ENCODE measurements at regions not wholly inside any gene's neighbourhood (a gene's known extent, or its start where the extent isn't known, plus 50 kb on each side); places are given as distances from the start of the nearest gene placed in this dataset.

DNA sequence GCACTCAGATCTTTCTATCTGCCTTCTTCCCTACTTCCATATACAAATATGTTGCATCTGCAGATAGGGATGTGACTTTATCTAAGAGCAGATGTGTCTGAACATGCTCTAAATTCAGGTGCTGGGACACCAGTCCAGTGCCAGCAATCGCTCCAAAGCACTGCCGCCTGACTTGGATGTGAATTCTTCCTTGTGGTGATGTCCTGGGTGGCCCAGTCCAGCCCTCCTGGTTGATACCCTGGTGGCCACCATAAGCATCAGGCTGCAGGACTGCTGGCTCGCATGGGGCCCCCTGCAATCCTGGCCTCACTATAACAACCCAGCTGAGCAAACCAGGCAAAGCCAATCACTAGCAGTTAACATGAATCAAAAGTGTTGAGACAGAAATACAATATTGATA, 149.2 kb upstream of the PDE1C start:
- H3K9me3 Mint-ChIP-seq: no peaks in the 10 kb centered on the region
- H3K36me3 Mint-ChIP-seq (ENCODE audit: low read depth): no peaks in the 10 kb centered on the region
- no peaks in the 10 kb centered on the region for H3K4me1 Mint-ChIP-seq
- H3K27ac Mint-ChIP-seq: no peak overlapping the region
- peaks cover 44% of the 10 kb centered on the region for H3K27me3 Mint-ChIP-seq (ENCODE audit: low read depth)
- no peak overlapping the region for H3K4me3 Mint-ChIP-seq
- TF ChIP-seq, protein P1, sequence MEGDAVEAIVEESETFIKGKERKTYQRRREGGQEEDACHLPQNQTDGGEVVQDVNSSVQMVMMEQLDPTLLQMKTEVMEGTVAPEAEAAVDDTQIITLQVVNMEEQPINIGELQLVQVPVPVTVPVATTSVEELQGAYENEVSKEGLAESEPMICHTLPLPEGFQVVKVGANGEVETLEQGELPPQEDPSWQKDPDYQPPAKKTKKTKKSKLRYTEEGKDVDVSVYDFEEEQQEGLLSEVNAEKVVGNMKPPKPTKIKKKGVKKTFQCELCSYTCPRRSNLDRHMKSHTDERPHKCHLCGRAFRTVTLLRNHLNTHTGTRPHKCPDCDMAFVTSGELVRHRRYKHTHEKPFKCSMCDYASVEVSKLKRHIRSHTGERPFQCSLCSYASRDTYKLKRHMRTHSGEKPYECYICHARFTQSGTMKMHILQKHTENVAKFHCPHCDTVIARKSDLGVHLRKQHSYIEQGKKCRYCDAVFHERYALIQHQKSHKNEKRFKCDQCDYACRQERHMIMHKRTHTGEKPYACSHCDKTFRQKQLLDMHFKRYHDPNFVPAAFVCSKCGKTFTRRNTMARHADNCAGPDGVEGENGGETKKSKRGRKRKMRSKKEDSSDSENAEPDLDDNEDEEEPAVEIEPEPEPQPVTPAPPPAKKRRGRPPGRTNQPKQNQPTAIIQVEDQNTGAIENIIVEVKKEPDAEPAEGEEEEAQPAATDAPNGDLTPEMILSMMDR (IDR thresholded peaks at IDR 0.05; ENCODE audit: unreplicated experiment in 3 of 3): no peak

- H3K4me1 Mint-ChIP-seq: no peaks in the 10 kb centered on the region
- H3K9me3 Mint-ChIP-seq: no peaks in the 10 kb centered on the region
- peaks cover 42% of the 10 kb centered on the region for H3K27me3 Mint-ChIP-seq (ENCODE audit: low read depth)
- TF ChIP-seq, protein P1 (IDR thresholded peaks at IDR 0.05; ENCODE audit: unreplicated experiment in 3 of 3): no peak
- no peak overlapping the region for H3K4me3 Mint-ChIP-seq
- H3K27ac Mint-ChIP-seq: no peak overlapping the region
- H3K36me3 Mint-ChIP-seq (ENCODE audit: low read depth): no peaks in the 10 kb centered on the region
These were observed 148.6 kb upstream of the PDE1C start for GRCh38 chr7:32218741-32219288.

GRCh38 chr7:32218154-32218467, 147.9 kb upstream of the PDE1C start:
- H3K4me3 Mint-ChIP-seq: no peak overlapping the region
- H3K36me3 Mint-ChIP-seq (ENCODE audit: low read depth): no peaks in the 10 kb centered on the region
- H3K27ac Mint-ChIP-seq: no peak overlapping the region
- TF ChIP-seq, protein P1 (IDR thresholded peaks at IDR 0.05; ENCODE audit: unreplicated experiment in 3 of 3): no peak
- H3K9me3 Mint-ChIP-seq: no peaks in the 10 kb centered on the region
- H3K27me3 Mint-ChIP-seq (ENCODE audit: low read depth): peaks cover 35% of the 10 kb centered on the region
- no peaks in the 10 kb centered on the region for H3K4me1 Mint-ChIP-seq

DNA sequence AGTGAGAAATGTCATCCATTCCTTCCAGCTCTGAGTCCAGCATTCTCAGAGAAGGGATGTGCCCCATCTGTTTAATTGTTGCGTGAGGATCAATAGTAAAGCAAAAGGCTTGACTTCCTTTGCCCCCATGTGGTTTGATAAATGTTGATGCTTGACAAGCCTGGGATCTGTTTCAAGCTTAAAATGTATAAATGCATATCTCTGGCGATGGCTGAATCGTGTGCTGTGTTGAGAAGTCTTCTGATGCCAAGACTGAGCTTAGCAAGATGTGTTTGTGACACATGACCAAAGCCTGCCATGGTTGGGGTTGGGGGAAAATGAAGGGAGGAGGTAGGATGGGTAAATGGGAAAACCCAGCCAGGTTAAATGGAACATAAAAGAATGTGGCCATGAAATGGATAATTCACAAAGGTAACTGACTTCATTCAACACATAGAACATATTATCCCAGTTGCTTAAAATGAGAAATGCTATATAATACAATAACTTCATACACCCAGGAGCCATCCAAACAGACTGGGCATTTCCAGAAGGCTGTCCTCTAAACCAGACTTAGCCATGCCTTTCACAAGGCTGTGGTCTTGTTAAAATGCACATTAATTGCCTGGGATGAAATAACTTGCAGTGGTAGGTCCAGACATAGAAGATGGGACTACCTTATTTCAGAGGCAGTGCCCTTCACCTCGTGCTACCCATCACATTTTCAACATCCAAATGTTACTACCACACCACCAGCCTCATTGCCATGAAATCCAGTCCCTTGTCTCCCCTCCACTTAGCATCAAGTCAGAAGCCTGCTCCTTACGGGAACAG, 147.3 kb upstream of the PDE1C start:
- no peaks in the 10 kb centered on the region for H3K36me3 Mint-ChIP-seq (ENCODE audit: low read depth)
- H3K4me3 Mint-ChIP-seq: no peak overlapping the region
- H3K4me1 Mint-ChIP-seq: no peaks in the 10 kb centered on the region
- TF ChIP-seq, protein P1 (IDR thresholded peaks at IDR 0.05; ENCODE audit: unreplicated experiment in 3 of 3): no peak
- no peak overlapping the region for H3K27ac Mint-ChIP-seq
- H3K27me3 Mint-ChIP-seq (ENCODE audit: low read depth): peaks cover 39% of the 10 kb centered on the region
- H3K9me3 Mint-ChIP-seq: no peaks in the 10 kb centered on the region

DNA sequence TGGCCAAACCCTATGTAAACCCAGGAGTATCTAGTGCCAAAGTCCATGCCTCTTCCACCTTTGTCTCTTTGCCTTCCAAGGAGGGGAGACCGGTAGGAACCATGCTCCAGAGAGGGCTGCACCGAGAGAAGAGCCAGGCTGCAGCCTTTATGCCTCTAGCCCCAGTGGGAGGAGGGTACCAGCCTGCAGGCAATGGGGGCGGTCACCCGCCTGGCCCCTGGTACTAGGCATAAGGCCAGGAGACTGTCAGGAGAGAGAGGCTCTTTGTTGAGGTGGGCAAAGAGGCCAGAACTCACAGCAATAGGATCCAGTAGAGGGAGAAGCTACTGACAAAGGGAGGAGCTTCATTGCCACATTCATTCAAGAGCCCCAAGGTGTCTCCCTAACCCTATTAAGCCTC, 146.6 kb upstream of the PDE1C start:
- TF ChIP-seq, protein P1 (IDR thresholded peaks at IDR 0.05; ENCODE audit: unreplicated experiment in 3 of 3): no peak
- Mint-ChIP-seq H3K4me1 (no peaks in the 10 kb centered on the region), H3K36me3 (ENCODE audit: low read depth) (no peaks in the 10 kb centered on the region), H3K27me3 (ENCODE audit: low read depth) (peaks cover 40% of the 10 kb centered on the region), H3K4me3 (no peak overlapping the region), H3K27ac (no peak overlapping the region), H3K9me3 (no peaks in the 10 kb centered on the region)

- H3K36me3 Mint-ChIP-seq (ENCODE audit: low read depth): no peaks in the 10 kb centered on the region
- no peaks in the 10 kb centered on the region for H3K4me1 Mint-ChIP-seq
- no peak overlapping the region for H3K4me3 Mint-ChIP-seq
- TF ChIP-seq, protein P1 (IDR thresholded peaks at IDR 0.05; ENCODE audit: unreplicated experiment in 3 of 3): no peak
- no peak overlapping the region for H3K27ac Mint-ChIP-seq
- peaks cover 36% of the 10 kb centered on the region for H3K27me3 Mint-ChIP-seq (ENCODE audit: low read depth)
- H3K9me3 Mint-ChIP-seq: no peaks in the 10 kb centered on the region
These were observed 145.5 kb upstream of the PDE1C start for GRCh38 chr7:32215697-32216096.

Data from nephron (organoid).